ENCODE measurements at regions not wholly inside any gene's neighbourhood (a gene's known extent, or its start where the extent isn't known, plus 50 kb on each side); places are given as distances from the start of the nearest gene placed in this dataset.

- TF ChIP-seq POLR2A (IDR thresholded peaks at IDR 0.05; ENCODE audit: low read depth, low read length) = no peak
- no peak for TF ChIP-seq TAF1 (IDR thresholded peaks at IDR 0.05; ENCODE audit: low read depth, low read length)
- no peak for TF ChIP-seq POLR2AphosphoS5 (IDR thresholded peaks at IDR 0.05; ENCODE audit: low read depth, low read length)
- TF ChIP-seq PAX5 (IDR thresholded peaks at IDR 0.05; ENCODE audit: insufficient read depth, low read length, severe bottlenecking) = no peak
- TF ChIP-seq POU2F2 (IDR thresholded peaks at IDR 0.05; ENCODE audit: low read depth, low read length) = no peak
- TF ChIP-seq SPI1 (IDR thresholded peaks at IDR 0.05; ENCODE audit: low read depth, low read length) = no peak
Observed at GRCh38 chr5:117054911-117055310, 480.3 kb upstream of the SEMA6A start.
